ENCODE measurements at regions not wholly inside any gene's neighbourhood (a gene's known extent, or its start where the extent isn't known, plus 50 kb on each side); places are given as distances from the start of the nearest gene placed in this dataset.

DNA sequence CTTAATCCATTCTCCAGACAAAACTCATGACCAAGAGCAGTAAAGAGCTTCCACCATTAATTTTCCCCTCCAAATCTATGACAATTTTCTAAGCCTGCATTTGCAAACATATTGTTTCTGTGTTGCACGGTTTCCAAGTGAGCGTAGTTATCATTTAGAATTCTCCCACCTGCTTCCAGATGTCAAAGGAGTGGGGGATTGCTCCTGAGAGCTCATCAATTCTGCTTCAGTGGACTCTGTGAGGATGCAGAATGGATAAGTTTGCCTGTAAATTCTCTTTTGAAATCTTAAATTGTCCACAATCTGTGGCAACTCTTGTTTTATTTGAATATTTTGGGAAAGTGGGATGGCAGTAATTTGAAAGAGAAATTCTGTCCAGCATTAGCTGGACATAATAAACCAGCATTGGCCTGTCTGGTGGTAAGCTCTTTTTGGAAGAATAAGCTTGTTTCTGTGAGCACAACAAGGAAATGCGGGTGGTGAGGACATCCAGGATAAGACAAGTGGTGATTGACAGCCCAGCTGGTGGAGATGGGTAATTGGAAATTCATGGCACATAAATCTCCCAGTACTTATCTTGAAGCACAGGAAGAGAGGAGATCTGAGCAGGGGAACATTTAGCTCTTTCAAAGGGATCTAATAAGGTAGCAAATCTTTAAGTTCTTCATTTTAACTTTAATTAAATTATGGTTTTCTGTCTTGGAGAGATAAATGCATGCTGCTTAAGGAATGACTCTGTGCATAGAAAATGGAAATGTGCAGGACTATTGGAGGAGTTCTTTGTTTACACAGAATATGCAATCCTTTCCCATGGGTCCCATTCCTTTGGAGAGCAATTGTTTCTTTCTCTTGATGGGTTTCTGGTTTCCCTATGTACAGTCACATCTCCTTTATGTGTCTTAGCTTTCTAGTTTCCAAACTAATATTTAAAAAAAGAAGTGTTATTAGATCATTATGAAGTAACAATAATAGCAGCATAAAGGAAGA lies 73.2 kb downstream of the FAT3 start:
- peaks cover 2% of the 10 kb centered on the region for H3K27me3 Mint-ChIP-seq (ENCODE audit: insufficient read depth, low read depth)
- Histone ChIP-seq H3K27me3 (no peaks in the 10 kb centered on the region), H3K27ac (peak overlapping the region; percentile 11), H3K4me2 (peak overlapping the region; percentile 23), H3K4me1 (peaks cover 25% of the 10 kb centered on the region), H3F3A (ENCODE audit: low read depth) (peaks cover 6% of the 10 kb centered on the region), H3K9ac (no peak overlapping the region), H3K79me2 (ENCODE audit: low read depth) (no peaks in the 10 kb centered on the region), H3K9me3 (ENCODE audit: low read depth) (no peaks in the 10 kb centered on the region), H4K20me1 (ENCODE audit: low read depth) (no peaks in the 10 kb centered on the region), H2AFZ (replicated peaks) (no peak overlapping the region), H3K4me3 (no peak overlapping the region), H3K36me3 (no peaks in the 10 kb centered on the region)
- TF ChIP-seq EZH2phosphoT487 (IDR thresholded peaks at IDR 0.05) (no peak), EZH2 (IDR thresholded peaks at IDR 0.05) (no peak)
- TF ChIP-seq, protein P1, sequence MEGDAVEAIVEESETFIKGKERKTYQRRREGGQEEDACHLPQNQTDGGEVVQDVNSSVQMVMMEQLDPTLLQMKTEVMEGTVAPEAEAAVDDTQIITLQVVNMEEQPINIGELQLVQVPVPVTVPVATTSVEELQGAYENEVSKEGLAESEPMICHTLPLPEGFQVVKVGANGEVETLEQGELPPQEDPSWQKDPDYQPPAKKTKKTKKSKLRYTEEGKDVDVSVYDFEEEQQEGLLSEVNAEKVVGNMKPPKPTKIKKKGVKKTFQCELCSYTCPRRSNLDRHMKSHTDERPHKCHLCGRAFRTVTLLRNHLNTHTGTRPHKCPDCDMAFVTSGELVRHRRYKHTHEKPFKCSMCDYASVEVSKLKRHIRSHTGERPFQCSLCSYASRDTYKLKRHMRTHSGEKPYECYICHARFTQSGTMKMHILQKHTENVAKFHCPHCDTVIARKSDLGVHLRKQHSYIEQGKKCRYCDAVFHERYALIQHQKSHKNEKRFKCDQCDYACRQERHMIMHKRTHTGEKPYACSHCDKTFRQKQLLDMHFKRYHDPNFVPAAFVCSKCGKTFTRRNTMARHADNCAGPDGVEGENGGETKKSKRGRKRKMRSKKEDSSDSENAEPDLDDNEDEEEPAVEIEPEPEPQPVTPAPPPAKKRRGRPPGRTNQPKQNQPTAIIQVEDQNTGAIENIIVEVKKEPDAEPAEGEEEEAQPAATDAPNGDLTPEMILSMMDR (IDR thresholded peaks at IDR 0.05), result no peak
- DNase-seq (ENCODE audit: low spot score), result no peak
- no peak overlapping the region for H3K4me3 Mint-ChIP-seq
- peaks cover 10% of the 10 kb centered on the region for H3K36me3 Mint-ChIP-seq
- H3K9me3 Mint-ChIP-seq, result peaks cover 8% of the 10 kb centered on the region
- H3K27ac Mint-ChIP-seq, result peak overlapping the region; percentile 35
- H3K4me1 Mint-ChIP-seq, result peaks cover 41% of the 10 kb centered on the region

DNA sequence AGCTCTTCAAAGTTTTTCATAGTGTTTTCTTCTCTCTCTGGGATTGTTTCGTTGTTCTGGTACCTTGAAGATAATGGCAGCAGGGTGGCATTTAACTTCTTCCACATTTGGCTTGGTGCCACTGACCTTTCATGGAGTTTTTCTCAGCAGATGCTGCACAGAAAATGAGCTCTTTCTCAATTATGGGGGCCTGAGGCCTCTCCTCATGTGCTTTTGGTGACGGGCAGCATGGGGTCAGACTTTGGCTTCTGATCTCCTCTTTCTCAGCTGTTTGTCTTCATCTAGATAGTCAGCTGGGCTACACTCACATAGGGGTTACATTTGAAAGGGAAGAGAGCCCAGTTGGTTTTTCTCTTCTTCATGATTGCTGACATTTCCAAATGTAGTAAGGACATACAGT lies 76.3 kb downstream of the FAT3 start:
- Histone ChIP-seq H3K27me3 (no peaks in the 10 kb centered on the region), H3K9ac (no peak overlapping the region), H3K4me1 (peaks cover 20% of the 10 kb centered on the region), H2AFZ (replicated peaks) (no peak overlapping the region), H3K27ac (no peak overlapping the region), H4K20me1 (ENCODE audit: low read depth) (no peaks in the 10 kb centered on the region), H3K36me3 (no peaks in the 10 kb centered on the region), H3K79me2 (ENCODE audit: low read depth) (no peaks in the 10 kb centered on the region), H3K4me2 (no peak overlapping the region), H3K4me3 (no peak overlapping the region), H3F3A (ENCODE audit: low read depth) (peaks cover 6% of the 10 kb centered on the region), H3K9me3 (ENCODE audit: low read depth) (no peaks in the 10 kb centered on the region)
- DNase-seq (ENCODE audit: low spot score), result no peak
- H3K4me3 Mint-ChIP-seq, result no peak overlapping the region
- H3K36me3 Mint-ChIP-seq, result no peaks in the 10 kb centered on the region
- peak overlapping the region; percentile 46 for H3K27ac Mint-ChIP-seq
- H3K27me3 Mint-ChIP-seq (ENCODE audit: insufficient read depth, low read depth), result no peaks in the 10 kb centered on the region
- peaks cover 41% of the 10 kb centered on the region for H3K4me1 Mint-ChIP-seq
- no peak for TF ChIP-seq EZH2phosphoT487 (IDR thresholded peaks at IDR 0.05)
- TF ChIP-seq, protein P1 (IDR thresholded peaks at IDR 0.05), result no peak
- no peak for TF ChIP-seq EZH2 (IDR thresholded peaks at IDR 0.05)
- peaks cover 3% of the 10 kb centered on the region for H3K9me3 Mint-ChIP-seq

DNA sequence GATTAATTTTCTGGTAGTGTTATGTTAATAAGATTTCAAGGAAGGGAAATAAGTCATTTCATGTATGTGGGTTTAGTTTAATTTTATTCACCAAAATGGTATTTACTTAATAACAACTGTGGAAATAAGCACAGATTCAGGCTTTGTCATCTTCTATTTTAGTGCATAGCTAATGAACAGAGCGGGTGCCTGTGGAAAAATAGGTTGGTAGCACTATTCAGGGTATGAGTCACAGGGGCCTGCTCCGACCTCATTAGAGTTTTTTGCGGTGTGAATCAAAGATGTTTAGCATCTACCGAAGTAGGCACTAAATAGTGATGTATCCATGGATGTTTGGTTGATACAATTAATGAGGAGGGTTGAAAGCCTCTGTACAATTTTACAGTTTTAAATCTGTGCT lies 78.2 kb downstream of the FAT3 start:
- peaks cover 3% of the 10 kb centered on the region for H3K9me3 Mint-ChIP-seq
- no peak overlapping the region for H3K27ac ChIP-seq
- DNase-seq (ENCODE audit: low spot score), result no peak
- no peak overlapping the region for H3K4me3 Mint-ChIP-seq
- H3K36me3 Mint-ChIP-seq, result no peaks in the 10 kb centered on the region
- no peak overlapping the region for H3K27ac Mint-ChIP-seq
- no peaks in the 10 kb centered on the region for H3K36me3 ChIP-seq
- no peaks in the 10 kb centered on the region for H4K20me1 ChIP-seq (ENCODE audit: low read depth)
- no peaks in the 10 kb centered on the region for H3K79me2 ChIP-seq (ENCODE audit: low read depth)
- peaks cover 37% of the 10 kb centered on the region for H3K4me1 Mint-ChIP-seq
- peaks cover 22% of the 10 kb centered on the region for H3K4me1 ChIP-seq
- H3K27me3 Mint-ChIP-seq (ENCODE audit: insufficient read depth, low read depth), result no peaks in the 10 kb centered on the region
- TF ChIP-seq EZH2phosphoT487 (IDR thresholded peaks at IDR 0.05) (no peak), EZH2 (IDR thresholded peaks at IDR 0.05) (no peak)
- TF ChIP-seq, protein P1 (IDR thresholded peaks at IDR 0.05), result no peak
- H2AFZ ChIP-seq (replicated peaks), result no peak overlapping the region
- peaks cover 2% of the 10 kb centered on the region for H3F3A ChIP-seq (ENCODE audit: low read depth)
- no peaks in the 10 kb centered on the region for H3K27me3 ChIP-seq
- H3K4me2 ChIP-seq, result no peak overlapping the region
- no peak overlapping the region for H3K9ac ChIP-seq
- no peaks in the 10 kb centered on the region for H3K9me3 ChIP-seq (ENCODE audit: low read depth)
- no peak overlapping the region for H3K4me3 ChIP-seq
